ENCODE measurements at regions not wholly inside any gene's neighbourhood (a gene's known extent, or its start where the extent isn't known, plus 50 kb on each side); places are given as distances from the start of the nearest gene placed in this dataset.

DNA sequence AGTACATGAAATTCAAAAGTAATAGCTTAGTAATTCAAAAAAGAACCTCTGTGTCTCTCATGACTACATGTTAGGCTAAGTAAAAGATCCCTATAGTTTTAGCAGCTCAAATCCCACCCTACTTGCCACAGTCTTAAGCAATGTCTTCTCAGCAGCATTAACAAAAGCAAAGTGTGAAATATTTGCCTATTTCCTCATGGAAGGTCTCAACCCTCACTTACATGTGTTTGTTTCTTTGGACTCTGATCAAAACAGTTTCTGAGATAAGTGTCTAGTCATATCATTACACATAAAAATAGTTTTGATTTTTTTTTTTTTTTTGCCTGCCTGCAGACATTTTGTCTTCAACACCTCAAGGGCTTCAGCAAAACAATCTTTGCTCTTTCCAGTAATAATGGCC is 310.5 kb downstream of the CETN3 start:
- TF ChIP-seq, protein P1, sequence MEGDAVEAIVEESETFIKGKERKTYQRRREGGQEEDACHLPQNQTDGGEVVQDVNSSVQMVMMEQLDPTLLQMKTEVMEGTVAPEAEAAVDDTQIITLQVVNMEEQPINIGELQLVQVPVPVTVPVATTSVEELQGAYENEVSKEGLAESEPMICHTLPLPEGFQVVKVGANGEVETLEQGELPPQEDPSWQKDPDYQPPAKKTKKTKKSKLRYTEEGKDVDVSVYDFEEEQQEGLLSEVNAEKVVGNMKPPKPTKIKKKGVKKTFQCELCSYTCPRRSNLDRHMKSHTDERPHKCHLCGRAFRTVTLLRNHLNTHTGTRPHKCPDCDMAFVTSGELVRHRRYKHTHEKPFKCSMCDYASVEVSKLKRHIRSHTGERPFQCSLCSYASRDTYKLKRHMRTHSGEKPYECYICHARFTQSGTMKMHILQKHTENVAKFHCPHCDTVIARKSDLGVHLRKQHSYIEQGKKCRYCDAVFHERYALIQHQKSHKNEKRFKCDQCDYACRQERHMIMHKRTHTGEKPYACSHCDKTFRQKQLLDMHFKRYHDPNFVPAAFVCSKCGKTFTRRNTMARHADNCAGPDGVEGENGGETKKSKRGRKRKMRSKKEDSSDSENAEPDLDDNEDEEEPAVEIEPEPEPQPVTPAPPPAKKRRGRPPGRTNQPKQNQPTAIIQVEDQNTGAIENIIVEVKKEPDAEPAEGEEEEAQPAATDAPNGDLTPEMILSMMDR (IDR thresholded peaks at IDR 0.05; ENCODE audit: insufficient read depth, low read depth, low read length): no peak
- H3K27me3 ChIP-seq (ENCODE audit: control insufficient read depth, insufficient read depth, low read length): no peaks in the 10 kb centered on the region
- no peaks in the 10 kb centered on the region for H3K36me3 ChIP-seq (ENCODE audit: control insufficient read depth, insufficient read depth, low read length)
- no peak for DNase-seq (ENCODE audit: low read depth)
- ChIA-PET POLR2A (no interaction called here), CTCF (no interaction called here)
- H3K4me3 ChIP-seq (ENCODE audit: low read depth, low read length): no peak overlapping the region

DNA sequence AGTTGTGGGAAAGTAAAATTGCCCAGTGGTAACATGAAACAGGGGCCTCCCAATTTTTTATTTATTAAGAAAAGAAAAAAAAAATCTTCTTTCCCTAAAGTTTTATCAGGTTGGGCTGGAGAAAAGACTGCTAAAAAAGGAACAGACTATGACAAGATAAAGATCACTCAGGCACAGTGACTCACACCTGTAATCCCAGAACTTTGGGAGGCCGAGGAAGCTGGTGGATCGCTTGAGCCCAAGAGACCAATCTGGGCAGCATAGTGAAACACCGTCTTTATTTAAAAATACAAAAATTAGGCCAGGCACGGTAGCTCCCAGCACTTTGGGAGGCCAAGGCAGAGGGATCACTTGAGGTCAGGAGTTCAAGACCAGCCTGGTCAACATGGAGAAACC is 312.5 kb downstream of the CETN3 start:
- CTCF ChIA-PET: no interaction called here
- POLR2A ChIA-PET: no interaction called here

DNA sequence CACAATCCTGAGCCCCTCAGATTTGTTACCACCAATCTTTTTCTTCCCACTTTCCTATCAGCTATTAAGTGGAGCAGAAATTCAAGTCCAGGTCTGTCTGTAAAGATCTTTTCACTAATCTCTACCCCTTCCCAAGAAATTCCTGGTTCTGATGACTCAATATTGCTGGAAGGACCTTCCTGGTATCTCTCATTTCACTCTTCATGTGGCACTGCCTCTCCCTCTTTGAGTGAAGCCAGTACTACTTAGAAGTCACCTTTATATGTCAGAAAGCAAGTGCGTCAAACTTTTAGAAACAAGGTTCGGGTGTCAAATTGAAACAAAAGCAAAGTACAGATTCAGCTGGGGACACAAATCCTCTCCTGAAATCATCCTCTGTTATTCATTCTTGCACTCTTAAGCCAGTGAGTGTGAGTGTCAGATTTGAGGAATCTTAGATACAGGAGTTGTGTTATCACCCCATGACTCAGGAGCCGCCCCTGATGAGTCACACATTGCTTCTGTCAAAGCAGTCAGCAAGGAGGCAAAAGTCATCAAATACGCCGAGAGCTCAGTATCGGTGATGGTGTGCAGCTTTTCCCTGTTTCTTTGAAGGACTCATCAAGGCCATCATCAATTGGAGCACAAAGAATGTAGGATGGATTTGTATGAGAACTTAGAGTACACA is 313.0 kb downstream of the CETN3 start:
- POLR2A ChIA-PET: no interaction called here
- CTCF ChIA-PET: no interaction called here
- Histone ChIP-seq H3K36me3 (ENCODE audit: control insufficient read depth, insufficient read depth, low read length) (no peaks in the 10 kb centered on the region), H3K4me3 (ENCODE audit: low read depth, low read length) (no peak overlapping the region), H3K27me3 (ENCODE audit: control insufficient read depth, insufficient read depth, low read length) (no peaks in the 10 kb centered on the region)
- no peak for DNase-seq (ENCODE audit: low read depth)
- TF ChIP-seq, protein P1 (IDR thresholded peaks at IDR 0.05; ENCODE audit: insufficient read depth, low read depth, low read length): no peak

More for the DNA sequence above, 312.5 kb downstream of the CETN3 start:
- no peaks in the 10 kb centered on the region for H3K27me3 ChIP-seq (ENCODE audit: control insufficient read depth, insufficient read depth, low read length)
- DNase-seq (ENCODE audit: low read depth): no peak
- H3K36me3 ChIP-seq (ENCODE audit: control insufficient read depth, insufficient read depth, low read length): no peaks in the 10 kb centered on the region
- H3K4me3 ChIP-seq (ENCODE audit: low read depth, low read length): no peak overlapping the region
- TF ChIP-seq, protein P1 (IDR thresholded peaks at IDR 0.05; ENCODE audit: insufficient read depth, low read depth, low read length): no peak

DNA sequence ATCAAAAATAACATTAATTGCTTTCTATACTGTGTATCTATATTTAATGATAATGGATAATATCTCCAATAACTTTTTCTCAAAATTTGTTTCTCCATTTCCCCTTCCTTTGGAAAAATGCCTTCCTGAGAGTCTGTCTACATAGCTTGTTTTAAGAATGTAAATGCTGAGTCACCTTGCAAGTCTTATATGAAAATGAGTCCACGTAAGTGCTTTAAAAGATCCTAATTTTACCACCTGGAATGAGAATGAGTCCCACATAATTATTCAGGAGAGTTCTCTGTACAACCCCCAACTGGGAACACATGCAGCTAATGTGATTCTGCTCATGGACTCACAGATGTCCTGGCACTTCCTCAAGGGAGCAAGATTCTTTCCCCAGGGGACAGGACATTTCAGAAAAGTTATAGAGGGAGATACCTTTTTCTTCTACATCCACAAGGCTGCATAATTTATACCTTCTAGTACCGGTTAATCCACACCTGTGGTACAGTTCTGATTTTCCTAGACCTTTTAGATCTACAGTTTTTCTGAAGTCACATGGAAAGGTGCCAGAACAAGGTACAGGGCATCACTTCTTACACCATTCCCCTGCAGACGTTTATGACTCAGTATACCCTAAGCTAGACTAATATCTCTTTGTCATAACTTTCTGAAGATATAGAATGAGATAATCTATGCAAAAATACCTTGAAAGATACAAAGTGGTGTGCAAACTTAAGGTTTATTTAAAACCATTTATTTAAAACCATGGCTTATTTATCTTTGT is 314.1 kb downstream of the CETN3 start:
- TF ChIP-seq, protein P1 (IDR thresholded peaks at IDR 0.05; ENCODE audit: insufficient read depth, low read depth, low read length): no peak
- H3K4me3 ChIP-seq (ENCODE audit: low read depth, low read length): no peak overlapping the region
- CTCF ChIA-PET: no interaction called here
- H3K27me3 ChIP-seq (ENCODE audit: control insufficient read depth, insufficient read depth, low read length): no peaks in the 10 kb centered on the region
- no peaks in the 10 kb centered on the region for H3K36me3 ChIP-seq (ENCODE audit: control insufficient read depth, insufficient read depth, low read length)
- POLR2A ChIA-PET: no interaction called here
- no peak for DNase-seq (ENCODE audit: low read depth)

DNA sequence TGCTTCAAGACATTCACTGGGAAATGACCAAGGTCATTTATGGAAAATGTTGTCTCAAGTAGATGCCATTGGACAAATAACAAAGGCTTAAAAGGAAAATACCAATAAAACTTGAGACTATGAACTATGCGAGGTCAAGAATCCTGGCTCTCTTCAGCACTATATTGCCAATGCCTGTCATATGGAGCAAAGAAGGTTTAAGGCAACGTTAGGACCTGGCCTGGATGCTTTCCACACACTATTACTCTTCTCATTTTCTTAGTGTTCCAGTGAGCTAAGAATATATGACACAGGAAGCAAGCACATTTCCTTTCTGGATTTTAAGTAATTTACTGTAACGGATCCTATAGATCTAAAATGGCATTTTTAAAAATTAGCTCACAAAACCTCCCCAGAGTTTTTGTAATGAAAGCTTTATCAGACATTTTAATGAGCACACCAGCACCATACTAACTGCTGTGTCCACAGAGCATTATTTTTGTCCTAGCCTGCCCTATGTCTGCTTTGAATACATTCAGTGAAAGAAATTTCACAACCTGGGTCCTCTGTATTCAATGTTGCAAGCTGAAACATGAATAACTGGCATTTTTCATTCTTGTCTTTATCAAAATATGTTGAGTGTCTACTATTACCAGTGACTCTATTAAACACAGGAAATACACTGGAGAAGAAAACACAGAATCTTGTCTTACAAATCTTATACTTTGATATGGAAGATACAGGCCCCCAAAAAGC is 315.6 kb downstream of the CETN3 start:
- no peak for DNase-seq (ENCODE audit: low read depth)
- Histone ChIP-seq H3K4me3 (ENCODE audit: low read depth, low read length) (no peak overlapping the region), H3K36me3 (ENCODE audit: control insufficient read depth, insufficient read depth, low read length) (no peaks in the 10 kb centered on the region), H3K27me3 (ENCODE audit: control insufficient read depth, insufficient read depth, low read length) (no peaks in the 10 kb centered on the region)
- TF ChIP-seq, protein P1 (IDR thresholded peaks at IDR 0.05; ENCODE audit: insufficient read depth, low read depth, low read length): no peak
- ChIA-PET CTCF (no interaction called here), POLR2A (no interaction called here)

Measured in BJ (cell line).